HCT116 (cell line): ENCODE measurements at regions not wholly inside any gene's neighbourhood (a gene's known extent, or its start where the extent isn't known, plus 50 kb on each side); places are given as distances from the start of the nearest gene placed in this dataset.

Experiments
- ATAC-seq: fragments of 200-7000 bp; cut with Tn5 transposase; 2 replicates; pipeline ENCODE4 v1.9.1; 2020; ENCODE audit warnings: mild to moderate bottlenecking, moderate library complexity
- BruUV-seq: library from RNA; stranded (reverse); fragments of 400-500 nt; replicated peaks from 2 replicates; lab custom pipeline; 2021; lab: Mats Ljungman, UMichigan
- CTCF ChIA-PET: fragments of 300-600 bp; sonication (Branson Sonifier 250); formaldehyde crosslinking; loops from one replicate; lab custom pipeline; 2021; ENCODE audit warnings: antibody characterized with exemption; lab: Charles Lee
- POLR2A ChIA-PET: fragments of 300-600, 350-600 bp; sonication (Branson Sonifier 250); formaldehyde crosslinking; loops from one replicate; lab custom pipeline; 2021; ENCODE audit warnings: antibody characterized with exemption; lab: Charles Lee
- RAD21 ChIA-PET, 2 experiments: fragments of 300-600 bp; sonication (Branson Sonifier 250); formaldehyde crosslinking; loops; one replicate each; lab custom pipeline; 2023; ENCODE audit warnings: low total read pairs in 2 of 2; ENCODE audit not compliant: uncharacterized antibody in 2 of 2, unreplicated experiment in 2 of 2, low non-redundant PET in 1 of 2; lab: Charles Lee
- DNase-seq: peaks from one replicate; pipeline ENCODE4 v3.0.0-alpha.2; 2010; ENCODE audit warnings: low read depth, low spot score
- H2AFZ ChIP-seq: fragments of 200-600 bp; shearing (Covaris generic), sonication (generic); 2 replicates; pipeline ENCODE4 v1.6.1; 2017; ENCODE audit warnings: low read depth, mixed run types, mixed read lengths, antibody characterized with exemption, low read length; ENCODE audit not compliant: poor library complexity, severe bottlenecking
- H3K27ac ChIP-seq: 2 replicates; pipeline ENCODE4 v1.5.1; 2012; ENCODE audit warnings: low read depth, low read length
- H3K27me3 ChIP-seq: fragments of 200-600 bp; sonication (generic); 2 replicates; pipeline ENCODE4 v1.6.1; 2016; ENCODE audit warnings: mixed run types, low read length, mixed read lengths; ENCODE audit not compliant: insufficient read depth
- H3K36me3 ChIP-seq, 2 experiments: fragments of 200-500 bp in 1 of 2; fragments of 200-600 bp in 1 of 2; sonication (Bioruptor generic) in 1 of 2; sonication (generic) in 1 of 2; 2 replicates each; pipeline versions ENCODE4 v1.5.1 to v1.6.1; 2014 to 2016; ENCODE audit warnings: low read length in 2 of 2, inconsistent platforms in 1 of 2, mixed read lengths in 1 of 2, mixed run types in 1 of 2; ENCODE audit not compliant: insufficient read depth in 2 of 2, control insufficient read depth in 1 of 2
- H3K4me1 ChIP-seq, 2 experiments: fragments of 200-600 bp in 1 of 2; sonication (generic) in 1 of 2; 2 replicates each; pipeline versions ENCODE4 v1.5.1 to v1.6.1; 2012 to 2017; ENCODE audit warnings: low read length in 2 of 2, inconsistent platforms in 1 of 2, mild to moderate bottlenecking in 1 of 2, mixed read lengths in 1 of 2, mixed run types in 1 of 2, moderate library complexity in 1 of 2; ENCODE audit not compliant: insufficient read depth in 2 of 2, control insufficient read depth in 1 of 2
- H3K4me2 ChIP-seq: fragments of 200-600 bp; sonication (generic); 2 replicates; pipeline ENCODE4 v1.6.1; 2017; ENCODE audit warnings: mixed run types, low read length, mixed read lengths
- H3K4me3 ChIP-seq, 2 experiments: fragments of 200-600 bp in 1 of 2; sonication (generic) in 1 of 2; replicated peaks in 1 of 2; 2 replicates each; pipeline ENCODE4 v1.5.1; 2011 to 2016; ENCODE audit warnings: low read length in 2 of 2, control low read depth in 1 of 2, low read depth in 1 of 2, mild to moderate bottlenecking in 1 of 2, mixed read lengths in 1 of 2, mixed run types in 1 of 2
- H3K79me2 ChIP-seq: fragments of 200-600 bp; sonication (generic); 2 replicates; pipeline ENCODE4 v1.6.1; 2017; ENCODE audit warnings: mild to moderate bottlenecking, mixed run types, low read length, moderate library complexity, mixed read lengths; ENCODE audit not compliant: insufficient read depth
- H3K9ac ChIP-seq: fragments of 200-600 bp; sonication (generic); 2 replicates; pipeline ENCODE4 v1.6.1; 2016; ENCODE audit warnings: low read length, mixed read lengths
- H3K9me2 ChIP-seq: fragments of 200-600 bp; sonication (generic), shearing (Covaris generic); 2 replicates; pipeline ENCODE4 v1.6.1; 2017; ENCODE audit warnings: mixed run types, mild to moderate bottlenecking, moderate library complexity; ENCODE audit not compliant: insufficient read depth
- H3K9me3 ChIP-seq, 2 experiments: fragments of 200-500 bp in 1 of 2; fragments of 200-600 bp in 1 of 2; sonication (Bioruptor generic) in 1 of 2; sonication (generic) in 1 of 2; 2 replicates each; pipeline ENCODE4 v1.6.1; 2014 to 2017; ENCODE audit warnings: low read length in 2 of 2, mixed read lengths in 2 of 2, inconsistent platforms in 1 of 2, low read depth in 1 of 2, mild to moderate bottlenecking in 1 of 2, mixed run types in 1 of 2, moderate library complexity in 1 of 2; ENCODE audit not compliant: control insufficient read depth in 1 of 2, insufficient read depth in 1 of 2
- H4K20me1 ChIP-seq: fragments of 200-600 bp; sonication (generic), shearing (Covaris generic); 2 replicates; pipeline ENCODE4 v1.6.1; 2017; ENCODE audit warnings: mixed run types, mild to moderate bottlenecking, moderate library complexity; ENCODE audit not compliant: insufficient read depth
- FOSL1 ChIP-seq: IDR thresholded peaks from 2 replicates; pipeline ENCODE4 v1.6.1; 2012; ENCODE audit warnings: low read depth
- RAD21 ChIP-seq: IDR thresholded peaks from 2 replicates; pipeline ENCODE4 v1.6.1; 2012; ENCODE audit warnings: low read depth, mild to moderate bottlenecking
- SP1 ChIP-seq: IDR thresholded peaks from 2 replicates; pipeline ENCODE4 v1.6.1; 2012; ENCODE audit warnings: low read depth
- ZNF274 ChIP-seq: fragments of 200-500 bp; sonication (Bioruptor generic); IDR thresholded peaks from 2 replicates; pipeline ENCODE4 v1.6.1; 2014; ENCODE audit warnings: mild to moderate bottlenecking, low read depth, low read length, inconsistent platforms
- intact Hi-C: fragments of 100-400 bp; cut with micrococcal nuclease; formaldehyde crosslinking; loops from 2 replicates; pipeline ENCODE4 v1.10.0; 2022
- TF ChIP-seq, protein P1 (sequence below), 3 experiments: fragments of 200-600 bp in 1 of 3; sonication (generic) in 1 of 3; IDR thresholded peaks in 2 of 3; conservative IDR thresholded peaks in 1 of 3; 2 replicates each; pipeline ENCODE4 v1.5.1; 2012 to 2017; ENCODE audit warnings: low read depth in 2 of 3, low read length in 2 of 3, antibody characterized with exemption in 1 of 3, borderline replicate concordance in 1 of 3, control low read depth in 1 of 3, mild to moderate bottlenecking in 1 of 3, mixed read lengths in 1 of 3, mixed run types in 1 of 3, moderate library complexity in 1 of 3; ENCODE audit not compliant: insufficient read depth in 1 of 3

GRCh38 chrX:9378980-9379696, 85.7 kb upstream of the TBL1X start:
- Histone ChIP-seq H3K27ac (no peak overlapping the region), H3K9ac (no peak overlapping the region), H3K27me3 (no peaks in the 10 kb centered on the region), H3K36me3 (no peaks in the 10 kb centered on the region), H3K4me3 (no peak overlapping the region), H3K4me2 (no peak overlapping the region), H3K79me2 (no peaks in the 10 kb centered on the region), H3K9me3 (no peaks in the 10 kb centered on the region), H3K9me2 (no peaks in the 10 kb centered on the region), H3K4me1 (peaks cover 12 to 14% of the 10 kb centered on the region in 2 experiments), H4K20me1 (no peaks in the 10 kb centered on the region), H2AFZ (no peak overlapping the region)
- ChIA-PET CTCF (no interaction called here), POLR2A (no interaction called here), RAD21 (no interaction called here)
- no peak for ATAC-seq
- TF ChIP-seq FOSL1 (no peak), ZNF274 (no peak)
- no peak for DNase-seq
- no TSS peak for BruUV-seq
- intact Hi-C loops = no loop called here

DNA sequence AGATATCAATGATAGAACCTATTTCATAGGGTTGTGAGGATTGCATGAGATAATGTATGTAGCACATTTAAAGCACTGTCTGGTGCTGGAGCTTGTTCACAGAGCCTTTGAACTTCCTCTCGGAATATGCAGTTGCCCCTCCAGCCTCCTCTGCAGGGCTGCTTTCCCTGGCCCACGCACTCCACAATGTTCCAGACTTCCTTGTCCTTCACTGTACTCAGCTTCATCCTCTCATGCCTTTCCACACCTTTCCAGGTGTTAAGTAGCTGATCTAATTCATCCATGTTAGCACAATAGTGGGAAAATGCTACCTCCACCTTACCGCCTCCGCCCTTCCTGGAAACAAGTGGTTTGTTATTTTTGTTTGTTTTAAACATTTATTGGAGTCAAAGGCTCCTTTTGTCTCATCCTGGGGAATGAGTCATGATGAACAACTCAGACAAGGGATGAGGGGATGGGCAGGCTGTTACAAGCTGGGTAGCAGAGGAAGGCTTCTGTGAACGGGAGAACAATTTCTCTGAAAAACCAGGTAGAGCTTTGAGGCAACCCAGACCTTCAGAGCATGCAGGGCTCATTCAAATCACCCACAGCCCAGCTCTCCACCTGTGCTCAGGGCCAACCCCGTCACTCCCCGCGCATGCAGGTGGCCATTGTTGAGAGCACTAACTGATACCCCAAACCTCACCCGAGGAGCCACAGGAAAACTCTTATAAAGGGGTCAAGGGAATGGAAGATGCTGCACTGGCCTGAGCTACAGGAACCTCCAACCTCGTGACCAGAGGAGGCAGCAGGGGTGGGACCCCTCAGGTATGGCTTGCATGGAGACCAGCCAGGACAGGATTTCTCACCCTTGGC, 84.9 kb upstream of the TBL1X start:
- Histone ChIP-seq H3K36me3 (no peaks in the 10 kb centered on the region), H2AFZ (no peak overlapping the region)
- TF ChIP-seq FOSL1 (peak; percentile 35; the same call in 1 of the 2 replicates), SP1 (peak; percentile 41; the same call in 1 of the 2 replicates), RAD21 (no peak)
- TF ChIP-seq, protein P1, sequence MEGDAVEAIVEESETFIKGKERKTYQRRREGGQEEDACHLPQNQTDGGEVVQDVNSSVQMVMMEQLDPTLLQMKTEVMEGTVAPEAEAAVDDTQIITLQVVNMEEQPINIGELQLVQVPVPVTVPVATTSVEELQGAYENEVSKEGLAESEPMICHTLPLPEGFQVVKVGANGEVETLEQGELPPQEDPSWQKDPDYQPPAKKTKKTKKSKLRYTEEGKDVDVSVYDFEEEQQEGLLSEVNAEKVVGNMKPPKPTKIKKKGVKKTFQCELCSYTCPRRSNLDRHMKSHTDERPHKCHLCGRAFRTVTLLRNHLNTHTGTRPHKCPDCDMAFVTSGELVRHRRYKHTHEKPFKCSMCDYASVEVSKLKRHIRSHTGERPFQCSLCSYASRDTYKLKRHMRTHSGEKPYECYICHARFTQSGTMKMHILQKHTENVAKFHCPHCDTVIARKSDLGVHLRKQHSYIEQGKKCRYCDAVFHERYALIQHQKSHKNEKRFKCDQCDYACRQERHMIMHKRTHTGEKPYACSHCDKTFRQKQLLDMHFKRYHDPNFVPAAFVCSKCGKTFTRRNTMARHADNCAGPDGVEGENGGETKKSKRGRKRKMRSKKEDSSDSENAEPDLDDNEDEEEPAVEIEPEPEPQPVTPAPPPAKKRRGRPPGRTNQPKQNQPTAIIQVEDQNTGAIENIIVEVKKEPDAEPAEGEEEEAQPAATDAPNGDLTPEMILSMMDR (IDR thresholded peaks at IDR 0.05 in 2 of 3, conservative IDR thresholded peaks at IDR 0.05 in 1 of 3; ENCODE audit: borderline replicate concordance in 1 of 3, insufficient read depth in 1 of 3, low read depth in 2 of 3, low read length in 2 of 3) = no peak
- TF ChIP-seq, all 23 proteins: peak for 2
- DNase-seq = peak; percentile 32
- BruUV-seq = no TSS peak
- Histone ChIP-seq H3K79me2 (no peaks in the 10 kb centered on the region), H3K27ac (no peak overlapping the region), H3K4me3 (no peak overlapping the region), H3K9ac (no peak overlapping the region), H4K20me1 (no peaks in the 10 kb centered on the region), H3K4me2 (peak overlapping the region; percentile 28), H3K9me3 (no peaks in the 10 kb centered on the region), H3K27me3 (no peaks in the 10 kb centered on the region), H3K9me2 (no peaks in the 10 kb centered on the region), H3K4me1 (peaks cover 12 to 14% of the 10 kb centered on the region in 2 experiments)
- intact Hi-C loops = no loop called here
- CTCF ChIA-PET = no interaction called here
- peak; percentile 75 for ATAC-seq
- POLR2A ChIA-PET = no interaction called here
- RAD21 ChIA-PET = no interaction called here
